ENCODE measurements at regions not wholly inside any gene's neighbourhood (a gene's known extent, or its start where the extent isn't known, plus 50 kb on each side); places are given as distances from the start of the nearest gene placed in this dataset.

GRCh38 chr4:128355305-128355704, 67.7 kb upstream of the PGRMC2 start:
- Histone ChIP-seq H3K36me3 (no peaks in the 10 kb centered on the region), H3K4me3 (no peak overlapping the region), H3K27me3 (no peaks in the 10 kb centered on the region), H3K27ac (no peak overlapping the region), H3K9me3 (no peaks in the 10 kb centered on the region), H3K4me1 (peaks cover 0 to 19% (median 13%) of the 10 kb centered on the region in 4 donors)
- no peak for TF ChIP-seq CTCF (IDR thresholded peaks at IDR 0.05)
- TF ChIP-seq EP300 (IDR thresholded peaks at IDR 0.05): no peak
- no peak for TF ChIP-seq POLR2A (IDR thresholded peaks at IDR 0.05)
- TF ChIP-seq POLR2AphosphoS5 (IDR thresholded peaks at IDR 0.05): no peak
- 78 to 89% (median 82%) methylated on average over 4 of the region's 4 CpGs for WGBS, 5 donors
- intact Hi-C loops (cut with DNase I; ENCODE audit: low total_unique reads): no loop called here
- no peak for DNase-seq

GRCh38 chr4:128354205-128354821, 66.7 kb upstream of the PGRMC2 start:
- peaks cover 0 to 19% (median 13%) of the 10 kb centered on the region in 4 donors for H3K4me1 ChIP-seq
- no peaks in the 10 kb centered on the region for H3K27me3 ChIP-seq
- no peaks in the 10 kb centered on the region for H3K36me3 ChIP-seq
- DNase-seq: peak; percentile 66 to 68
- no peak for TF ChIP-seq CTCF (IDR thresholded peaks at IDR 0.05)
- TF ChIP-seq POLR2AphosphoS5 (IDR thresholded peaks at IDR 0.05): peak in 1 of 3 donors; percentile 35
- H3K9me3 ChIP-seq: no peaks in the 10 kb centered on the region
- intact Hi-C loops (cut with DNase I; ENCODE audit: low total_unique reads): no loop called here
- no peak overlapping the region for H3K27ac ChIP-seq
- no peak overlapping the region for H3K4me3 ChIP-seq
- WGBS, 5 donors: 29 to 47% (median 40%) methylated on average over 4 of the region's 4 CpGs

- 76 to 86% (median 81%) methylated on average over 3 of the region's 3 CpGs for WGBS, 5 donors
- no peak overlapping the region for H3K4me3 ChIP-seq
- TF ChIP-seq EP300 (IDR thresholded peaks at IDR 0.05): no peak
- no peak for TF ChIP-seq POLR2AphosphoS5 (IDR thresholded peaks at IDR 0.05)
- no peak for TF ChIP-seq POLR2A (IDR thresholded peaks at IDR 0.05)
- no peak for TF ChIP-seq CTCF (IDR thresholded peaks at IDR 0.05)
- no peaks in the 10 kb centered on the region for H3K9me3 ChIP-seq
- H3K27me3 ChIP-seq: no peaks in the 10 kb centered on the region
- no peak for DNase-seq
- H3K4me1 ChIP-seq: peaks cover 0 to 16% (median 13%) of the 10 kb centered on the region in 4 donors
- intact Hi-C loops (cut with DNase I; ENCODE audit: low total_unique reads): no loop called here
- H3K27ac ChIP-seq: no peak overlapping the region
- no peaks in the 10 kb centered on the region for H3K36me3 ChIP-seq
Measured at GRCh38 chr4:128353791-128354190, 66.2 kb upstream of the PGRMC2 start.

- DNase-seq: no peak
- no peak for TF ChIP-seq CTCF (IDR thresholded peaks at IDR 0.05)
- no peak for TF ChIP-seq POLR2A (IDR thresholded peaks at IDR 0.05)
- TF ChIP-seq EP300 (IDR thresholded peaks at IDR 0.05): no peak
- no peaks in the 10 kb centered on the region for H3K36me3 ChIP-seq
- intact Hi-C loops (cut with DNase I; ENCODE audit: low total_unique reads): no loop called here
- H3K9me3 ChIP-seq: no peaks in the 10 kb centered on the region
- H3K4me3 ChIP-seq: no peak overlapping the region
- 62 to 94% (median 82%) methylated on average over 1 of the region's 1 CpG for WGBS, 5 donors
- H3K4me1 ChIP-seq: peaks cover 0 to 24% (median 13%) of the 10 kb centered on the region in 4 donors
- H3K27ac ChIP-seq: no peak overlapping the region
- no peaks in the 10 kb centered on the region for H3K27me3 ChIP-seq
Measured at GRCh38 chr4:128351502-128351901, 63.9 kb upstream of the PGRMC2 start.
